ENCODE measurements at regions not wholly inside any gene's neighbourhood (a gene's known extent, or its start where the extent isn't known, plus 50 kb on each side); places are given as distances from the start of the nearest gene placed in this dataset.

DNA sequence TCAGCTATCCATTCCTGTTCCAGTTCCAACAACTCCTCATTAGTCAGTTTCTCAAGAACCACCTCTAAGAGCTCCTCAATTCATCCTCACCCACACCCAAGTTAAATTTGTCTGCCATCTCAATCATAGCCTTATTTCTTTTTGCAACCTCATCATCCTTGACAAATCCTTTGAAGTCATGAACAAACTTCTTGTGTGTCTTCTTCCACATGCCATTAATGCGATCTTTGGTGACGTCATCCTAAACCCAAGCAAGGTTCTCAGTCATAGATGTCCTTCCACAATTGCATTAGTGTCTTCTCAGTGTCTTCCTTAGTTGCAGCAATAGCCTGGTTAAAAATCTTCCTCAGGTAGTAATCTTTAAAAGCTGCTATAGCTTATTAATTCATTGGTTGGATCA, 71.2 kb upstream of the FSIP2 start:
- Histone ChIP-seq H3K36me3 (replicated peaks in 1 of 2; ENCODE audit: control insufficient read depth in 1 of 2, insufficient read depth in 2 of 2, low read length in 2 of 2) (no peaks in the 10 kb centered on the region), H2AFZ (ENCODE audit: insufficient read depth, low read depth, low read length, poor library complexity, severe bottlenecking) (no peak overlapping the region), H3K27ac (ENCODE audit: low read depth in 1 of 2, low read length in 2 of 2) (no peak overlapping the region), H3K79me2 (ENCODE audit: insufficient read depth, low read length) (no peaks in the 10 kb centered on the region), H3K4me2 (replicated peaks; ENCODE audit: extremely low read depth, low read length, poor library complexity, severe bottlenecking) (no peak overlapping the region), H3K27me3 (ENCODE audit: control insufficient read depth in 2 of 2, insufficient read depth in 2 of 2, low read length in 2 of 2) (no peaks in the 10 kb centered on the region), H3K4me3 (replicated peaks in 1 of 3; ENCODE audit: low read depth in 2 of 3, low read length in 3 of 3) (no peak overlapping the region), H3K9me3 (replicated peaks in 1 of 2; ENCODE audit: control insufficient read depth in 1 of 2, insufficient read depth in 1 of 2, low read length in 2 of 2) (peaks cover 5 to 8% of the 10 kb centered on the region in 2 donors), H4K20me1 (ENCODE audit: insufficient read depth, low read length) (no peaks in the 10 kb centered on the region), H3K4me1 (ENCODE audit: control insufficient read depth in 1 of 2, insufficient read depth in 2 of 2, low read length in 2 of 2) (no peaks in the 10 kb centered on the region), H3K9ac (ENCODE audit: insufficient read depth, low read length, poor library complexity, severe bottlenecking) (no peak overlapping the region)
- DNase-seq: no peak
- intact Hi-C loops (cut with micrococcal nuclease): no loop called here
- TF ChIP-seq, protein P1, sequence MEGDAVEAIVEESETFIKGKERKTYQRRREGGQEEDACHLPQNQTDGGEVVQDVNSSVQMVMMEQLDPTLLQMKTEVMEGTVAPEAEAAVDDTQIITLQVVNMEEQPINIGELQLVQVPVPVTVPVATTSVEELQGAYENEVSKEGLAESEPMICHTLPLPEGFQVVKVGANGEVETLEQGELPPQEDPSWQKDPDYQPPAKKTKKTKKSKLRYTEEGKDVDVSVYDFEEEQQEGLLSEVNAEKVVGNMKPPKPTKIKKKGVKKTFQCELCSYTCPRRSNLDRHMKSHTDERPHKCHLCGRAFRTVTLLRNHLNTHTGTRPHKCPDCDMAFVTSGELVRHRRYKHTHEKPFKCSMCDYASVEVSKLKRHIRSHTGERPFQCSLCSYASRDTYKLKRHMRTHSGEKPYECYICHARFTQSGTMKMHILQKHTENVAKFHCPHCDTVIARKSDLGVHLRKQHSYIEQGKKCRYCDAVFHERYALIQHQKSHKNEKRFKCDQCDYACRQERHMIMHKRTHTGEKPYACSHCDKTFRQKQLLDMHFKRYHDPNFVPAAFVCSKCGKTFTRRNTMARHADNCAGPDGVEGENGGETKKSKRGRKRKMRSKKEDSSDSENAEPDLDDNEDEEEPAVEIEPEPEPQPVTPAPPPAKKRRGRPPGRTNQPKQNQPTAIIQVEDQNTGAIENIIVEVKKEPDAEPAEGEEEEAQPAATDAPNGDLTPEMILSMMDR (IDR thresholded peaks at IDR 0.05): no peak
- Mint-ChIP-seq H3K9me3 (peaks cover 0 to 9% (median 4%) of the 10 kb centered on the region in 7 donors), H3K4me3 (no peak overlapping the region), H3K4me1 (no peaks in the 10 kb centered on the region), H3K27ac (no peak overlapping the region), H3K36me3 (no peaks in the 10 kb centered on the region), H3K27me3 (ENCODE audit: low read depth in 3 of 3) (peaks cover 0 to 2% (median 0%) of the 10 kb centered on the region in 3 donors)
- 100% methylated on average over 2 of the region's 2 CpGs for WGBS (ENCODE audit: insufficient coverage)

DNA sequence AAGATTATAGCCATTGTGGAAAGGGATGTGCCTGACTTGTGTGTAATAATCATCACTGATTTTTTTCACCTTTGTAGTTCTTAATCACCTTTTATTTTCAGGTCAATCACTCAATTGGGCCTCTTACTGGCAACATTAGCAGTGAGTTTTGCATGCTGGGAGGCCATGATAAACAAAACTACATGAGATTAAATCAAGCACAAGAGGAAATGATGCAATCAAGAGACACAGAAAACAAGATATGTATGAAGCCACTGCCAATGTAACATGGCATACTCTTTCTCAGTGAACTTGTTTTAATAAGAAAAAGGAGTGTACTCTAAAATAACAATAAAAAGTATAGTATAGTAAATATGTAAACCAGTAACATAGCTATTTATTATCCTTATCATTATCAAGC, 69.9 kb upstream of the FSIP2 start:
- no peak for DNase-seq
- Mint-ChIP-seq H3K27ac (no peak overlapping the region), H3K27me3 (ENCODE audit: low read depth in 3 of 3) (peaks cover 0 to 2% (median 2%) of the 10 kb centered on the region in 3 donors), H3K4me3 (no peak overlapping the region), H3K9me3 (peaks cover 0 to 9% (median 4%) of the 10 kb centered on the region in 7 donors), H3K36me3 (no peaks in the 10 kb centered on the region), H3K4me1 (no peaks in the 10 kb centered on the region)
- H3K4me3 ChIP-seq (replicated peaks in 1 of 3; ENCODE audit: low read depth in 2 of 3, low read length in 3 of 3): no peak overlapping the region
- no peak overlapping the region for H2AFZ ChIP-seq (ENCODE audit: insufficient read depth, low read depth, low read length, poor library complexity, severe bottlenecking)
- H3K4me1 ChIP-seq (ENCODE audit: control insufficient read depth in 1 of 2, insufficient read depth in 2 of 2, low read length in 2 of 2): no peaks in the 10 kb centered on the region
- H3K9ac ChIP-seq (ENCODE audit: insufficient read depth, low read length, poor library complexity, severe bottlenecking): no peak overlapping the region
- no peak overlapping the region for H3K27ac ChIP-seq (ENCODE audit: low read depth in 1 of 2, low read length in 2 of 2)
- H3K27me3 ChIP-seq (ENCODE audit: control insufficient read depth in 2 of 2, insufficient read depth in 2 of 2, low read length in 2 of 2): no peaks in the 10 kb centered on the region
- H3K36me3 ChIP-seq (replicated peaks in 1 of 2; ENCODE audit: control insufficient read depth in 1 of 2, insufficient read depth in 2 of 2, low read length in 2 of 2): no peaks in the 10 kb centered on the region
- intact Hi-C loops (cut with micrococcal nuclease): no loop called here
- no peak overlapping the region for H3K4me2 ChIP-seq (replicated peaks; ENCODE audit: extremely low read depth, low read length, poor library complexity, severe bottlenecking)
- H4K20me1 ChIP-seq (ENCODE audit: insufficient read depth, low read length): no peaks in the 10 kb centered on the region
- H3K9me3 ChIP-seq (replicated peaks in 1 of 2; ENCODE audit: control insufficient read depth in 1 of 2, insufficient read depth in 1 of 2, low read length in 2 of 2): peaks cover 5 to 8% of the 10 kb centered on the region in 2 donors
- TF ChIP-seq, protein P1 (IDR thresholded peaks at IDR 0.05): no peak
- no peaks in the 10 kb centered on the region for H3K79me2 ChIP-seq (ENCODE audit: insufficient read depth, low read length)
